AG10803 (cell line): ENCODE measurements at regions not wholly inside any gene's neighbourhood (a gene's known extent, or its start where the extent isn't known, plus 50 kb on each side); places are given as distances from the start of the nearest gene placed in this dataset.
"Not testable (repeated sequence)": the region's sequence is repeated elsewhere in the genome, so short reads cannot be mapped to it uniquely, and the experiment has no call there.

Source experiments
- DNase-seq: peaks from one replicate; pipeline ENCODE4 v3.0.0; 2010; ENCODE audit warnings: low read depth
- H3K4me3 ChIP-seq: 2 replicates; pipeline ENCODE4 v1.5.1; 2011; ENCODE audit warnings: mild to moderate bottlenecking, low read length, control low read depth
- TF ChIP-seq, protein P1 (sequence below): conservative IDR thresholded peaks from 2 replicates; pipeline ENCODE4 v1.5.1; 2011; ENCODE audit warnings: mild to moderate bottlenecking, low read length, control low read depth, inconsistent platforms

DNA sequence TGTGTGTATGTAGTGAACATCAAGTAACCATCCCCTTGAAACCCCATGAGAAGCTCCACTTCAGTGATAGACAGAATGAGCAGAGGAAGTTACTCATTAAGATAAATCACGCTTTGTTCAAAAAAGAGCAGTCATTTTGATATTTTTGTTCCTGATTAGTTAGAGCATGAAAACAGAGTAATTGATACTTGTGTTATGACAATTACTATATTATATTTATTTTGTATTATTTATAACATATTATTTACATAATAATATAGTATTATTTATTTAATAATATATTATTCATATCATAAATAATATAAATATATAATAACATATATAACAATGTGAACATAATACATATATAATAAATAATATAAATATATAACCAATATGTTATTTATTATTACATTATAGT lies 580.9 kb downstream of the SOX5 start:
- TF ChIP-seq, protein P1, sequence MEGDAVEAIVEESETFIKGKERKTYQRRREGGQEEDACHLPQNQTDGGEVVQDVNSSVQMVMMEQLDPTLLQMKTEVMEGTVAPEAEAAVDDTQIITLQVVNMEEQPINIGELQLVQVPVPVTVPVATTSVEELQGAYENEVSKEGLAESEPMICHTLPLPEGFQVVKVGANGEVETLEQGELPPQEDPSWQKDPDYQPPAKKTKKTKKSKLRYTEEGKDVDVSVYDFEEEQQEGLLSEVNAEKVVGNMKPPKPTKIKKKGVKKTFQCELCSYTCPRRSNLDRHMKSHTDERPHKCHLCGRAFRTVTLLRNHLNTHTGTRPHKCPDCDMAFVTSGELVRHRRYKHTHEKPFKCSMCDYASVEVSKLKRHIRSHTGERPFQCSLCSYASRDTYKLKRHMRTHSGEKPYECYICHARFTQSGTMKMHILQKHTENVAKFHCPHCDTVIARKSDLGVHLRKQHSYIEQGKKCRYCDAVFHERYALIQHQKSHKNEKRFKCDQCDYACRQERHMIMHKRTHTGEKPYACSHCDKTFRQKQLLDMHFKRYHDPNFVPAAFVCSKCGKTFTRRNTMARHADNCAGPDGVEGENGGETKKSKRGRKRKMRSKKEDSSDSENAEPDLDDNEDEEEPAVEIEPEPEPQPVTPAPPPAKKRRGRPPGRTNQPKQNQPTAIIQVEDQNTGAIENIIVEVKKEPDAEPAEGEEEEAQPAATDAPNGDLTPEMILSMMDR: no peak
- no peak overlapping the region for H3K4me3 ChIP-seq
- DNase-seq: no peak

DNA sequence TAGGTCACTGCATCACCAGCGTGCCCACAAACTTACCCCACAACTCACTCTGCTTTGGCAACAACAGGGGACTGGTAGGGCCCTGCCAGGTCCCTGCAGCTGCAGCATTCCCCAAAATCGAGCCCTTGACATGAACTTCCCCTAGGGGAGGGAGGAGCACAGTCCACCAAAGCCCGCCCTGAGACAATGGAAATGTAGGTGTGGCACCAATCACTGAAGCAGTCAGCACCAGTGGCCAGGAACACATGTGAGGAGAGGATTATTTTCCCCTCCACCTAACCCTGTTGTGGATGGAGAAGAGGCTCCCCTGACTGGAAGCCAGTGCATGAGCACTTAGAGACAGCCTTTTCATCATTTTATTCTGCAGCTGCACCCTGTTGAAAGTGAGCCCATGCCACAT lies 573.8 kb downstream of the SOX5 start:
- TF ChIP-seq, protein P1: no peak
- no peak for DNase-seq
- no peak overlapping the region for H3K4me3 ChIP-seq

DNA sequence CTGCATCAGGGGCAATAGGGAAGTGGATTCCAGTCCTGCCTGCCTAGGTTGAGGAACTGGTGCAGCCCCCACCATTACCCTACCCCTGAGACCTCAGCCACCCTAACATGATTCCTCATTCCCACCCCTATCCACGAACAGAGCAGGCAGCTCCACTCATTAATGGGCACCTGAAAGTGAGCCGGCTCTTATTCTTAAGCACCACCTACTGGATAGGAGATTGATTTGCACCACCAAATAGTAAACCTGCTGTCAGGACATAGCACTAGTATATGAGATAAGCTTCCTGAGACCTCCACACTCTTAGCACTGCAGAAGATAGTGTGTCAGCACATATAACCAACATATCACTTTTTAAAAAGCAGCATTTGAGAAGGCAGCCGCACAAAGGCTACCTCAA lies 573.2 kb downstream of the SOX5 start:
- H3K4me3 ChIP-seq: no peak overlapping the region

DNA sequence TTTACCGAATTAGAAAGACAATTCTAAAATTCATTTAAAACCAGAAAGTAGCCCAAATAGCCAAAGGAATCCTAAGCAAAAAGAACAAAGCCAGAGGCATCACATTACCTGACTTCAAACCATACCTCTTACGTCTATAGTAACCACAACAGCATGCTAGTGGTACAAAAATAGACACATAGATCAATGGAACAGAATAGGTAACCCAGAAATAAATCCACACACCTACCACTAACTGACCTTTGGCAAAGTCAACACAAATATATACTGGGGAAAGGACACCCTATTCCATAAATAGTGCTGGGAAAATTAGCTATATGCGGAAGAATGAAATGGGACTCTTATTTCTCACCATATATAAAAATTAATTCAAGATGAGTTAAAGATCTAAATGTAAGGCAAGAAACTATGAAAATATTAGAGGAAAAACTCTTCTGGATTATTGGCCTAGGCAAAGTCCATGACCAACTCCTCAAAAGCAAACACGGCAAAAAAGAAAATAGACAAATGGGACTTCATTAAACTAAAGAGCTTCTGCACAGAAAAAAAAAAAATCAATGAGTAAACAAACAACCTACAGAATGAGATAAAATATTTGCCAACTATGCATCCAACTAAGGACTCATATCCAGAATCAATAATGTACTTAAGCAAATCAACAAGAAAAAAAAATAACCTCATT lies 568.9 kb downstream of the SOX5 start:
- H3K4me3 ChIP-seq: no peak overlapping the region
- TF ChIP-seq, protein P1: no peak
- no peak for DNase-seq

More for the DNA sequence above, 573.2 kb downstream of the SOX5 start:
- TF ChIP-seq, protein P1: no peak
- DNase-seq: no peak

DNA sequence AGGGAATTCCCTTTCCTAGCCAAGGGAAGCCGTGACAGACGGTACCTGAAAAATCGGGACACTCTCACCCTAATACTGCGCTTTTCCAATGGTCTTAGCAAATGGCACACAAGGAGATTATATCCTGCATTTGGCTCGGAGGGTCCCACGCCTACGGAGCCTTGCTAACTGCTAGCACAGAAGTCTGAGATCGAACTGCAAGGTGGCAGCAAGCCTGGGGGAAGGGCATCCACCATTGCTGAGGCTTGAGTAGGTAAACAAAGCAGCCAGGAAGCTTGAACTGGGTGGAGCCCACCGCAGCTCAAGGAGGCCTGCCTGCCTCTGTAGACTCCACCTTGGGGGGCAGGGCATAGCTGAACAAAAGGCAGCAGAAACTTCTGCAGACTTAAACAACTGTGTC lies 560.6 kb downstream of the SOX5 start:
- H3K4me3 ChIP-seq, DNase-seq: not testable (repeated sequence)

DNA sequence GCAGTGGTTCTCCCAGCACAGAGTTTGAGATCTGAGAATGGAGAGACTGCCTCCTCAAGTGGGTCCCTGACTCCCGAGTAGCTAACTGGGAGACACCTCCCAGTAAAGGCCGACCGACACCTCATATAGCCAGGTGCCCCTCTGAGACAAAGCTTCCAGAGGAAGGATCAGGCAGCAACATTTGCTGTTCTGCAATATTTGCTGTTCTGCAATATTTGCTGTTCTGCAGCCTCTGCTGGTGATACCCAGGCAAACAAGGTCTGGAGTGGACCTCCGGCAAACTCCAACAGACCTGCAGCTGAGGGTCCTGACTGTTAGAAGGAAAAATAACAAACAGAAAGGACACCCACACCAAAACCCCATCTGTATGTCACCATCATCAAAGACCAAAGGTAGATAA lies 560.2 kb downstream of the SOX5 start:
- DNase-seq, H3K4me3 ChIP-seq: not testable (repeated sequence)

DNA sequence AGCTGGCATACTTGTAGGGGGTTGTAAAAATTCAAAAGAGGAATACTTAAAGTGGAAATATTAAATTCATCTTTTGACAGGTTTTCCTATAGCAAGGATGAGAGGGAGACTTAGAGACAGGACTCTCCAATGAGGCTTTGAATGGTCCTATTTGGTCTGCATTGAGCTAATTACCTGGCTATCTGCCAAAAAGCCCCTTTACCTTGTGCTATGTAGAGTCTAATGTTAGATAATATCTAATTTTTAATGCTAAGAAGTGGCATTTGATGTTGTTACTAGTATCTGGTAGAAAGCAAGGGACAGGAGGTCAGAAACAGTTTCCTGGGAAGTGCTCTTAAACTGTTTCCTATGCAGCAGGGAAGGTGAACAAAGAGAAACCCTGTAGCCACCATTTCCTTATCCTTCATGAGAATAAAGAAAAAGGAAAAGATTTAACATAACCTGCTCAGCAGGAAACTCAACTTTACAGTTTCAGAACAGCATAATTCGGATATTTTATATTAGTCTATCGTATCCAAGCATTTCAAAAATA lies 550.0 kb downstream of the SOX5 start:
- H3K4me3 ChIP-seq: no peak overlapping the region
- TF ChIP-seq, protein P1: no peak
- no peak for DNase-seq

DNA sequence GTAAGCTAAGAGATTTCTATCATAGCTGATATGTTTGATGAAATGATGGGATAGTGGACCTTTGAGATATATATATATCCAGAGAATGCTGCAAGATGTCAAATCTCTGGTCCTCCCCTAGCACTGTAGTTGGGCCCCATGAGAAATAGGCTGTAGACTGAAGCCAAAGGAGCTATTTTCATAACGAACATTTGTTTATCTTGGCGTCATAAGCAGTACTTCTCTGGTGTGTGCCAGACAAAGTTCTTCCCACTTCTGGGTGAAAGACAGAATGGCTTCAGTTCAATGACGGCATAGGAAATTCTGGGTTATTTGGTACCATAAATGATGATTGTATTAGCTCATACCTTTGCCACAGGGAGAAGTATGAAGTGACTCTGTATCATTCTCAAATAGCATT lies 534.3 kb downstream of the SOX5 start:
- no peak overlapping the region for H3K4me3 ChIP-seq
- DNase-seq: no peak
- TF ChIP-seq, protein P1: no peak
